Endodermal cell (in vitro differentiated cells): ENCODE measurements at regions not wholly inside any gene's neighbourhood (a gene's known extent, or its start where the extent isn't known, plus 50 kb on each side); places are given as distances from the start of the nearest gene placed in this dataset.

ENCODE experiments used
- DNase-seq: peaks from one replicate; pipeline ENCODE4 v3.0.0-alpha.2; 2017
- H3K27ac ChIP-seq: 2 replicates; pipeline ENCODE4 v1.5.1; 2013; ENCODE audit warnings: mild to moderate bottlenecking, low read depth, low read length, moderate library complexity
- H3K27me3 ChIP-seq: 2 replicates; pipeline ENCODE4 v1.6.1; 2013; ENCODE audit warnings: mild to moderate bottlenecking, low read length, moderate library complexity; ENCODE audit not compliant: insufficient read depth, control insufficient read depth, poor library complexity, severe bottlenecking
- H3K36me3 ChIP-seq: 2 replicates; pipeline ENCODE4 v1.7.0; 2013; ENCODE audit warnings: mild to moderate bottlenecking, low read length, moderate library complexity; ENCODE audit not compliant: control insufficient read depth, insufficient read depth
- H3K4me1 ChIP-seq: one replicate; pipeline ENCODE4 v1.7.0; 2013; ENCODE audit warnings: low read length; ENCODE audit not compliant: control insufficient read depth, insufficient read depth
- H3K4me3 ChIP-seq: 2 replicates; pipeline ENCODE4 v1.5.1; 2013; ENCODE audit warnings: mild to moderate bottlenecking, low read length, moderate library complexity
- H3K9ac ChIP-seq: 2 replicates; pipeline ENCODE4 v1.6.1; 2013; ENCODE audit warnings: mild to moderate bottlenecking, low read length, moderate library complexity; ENCODE audit not compliant: poor library complexity, severe bottlenecking; ENCODE audit errors: extremely low read depth
- H3K9me3 ChIP-seq: 2 replicates; pipeline ENCODE4 v1.6.1; 2013; ENCODE audit warnings: mild to moderate bottlenecking, low read length, moderate library complexity; ENCODE audit not compliant: control insufficient read depth
- H3K27ac Mint-ChIP-seq: 2 replicates; pipeline ENCODE4 v1.8.0; 2020; ENCODE audit warnings: mixed read lengths
- H3K27me3 Mint-ChIP-seq: 2 replicates; pipeline ENCODE4 v1.8.0; 2021; ENCODE audit warnings: mild to moderate bottlenecking, mixed read lengths; ENCODE audit not compliant: insufficient read depth
- H3K36me3 Mint-ChIP-seq: 2 replicates; pipeline ENCODE4 v1.8.0; 2020; ENCODE audit warnings: low read depth, mixed read lengths
- H3K4me1 Mint-ChIP-seq: 2 replicates; pipeline ENCODE4 v1.8.0; 2020; ENCODE audit warnings: mixed read lengths
- H3K4me3 Mint-ChIP-seq: 2 replicates; pipeline ENCODE4 v1.8.0; 2020; ENCODE audit warnings: mild to moderate bottlenecking, moderate library complexity, mixed read lengths
- H3K9me3 Mint-ChIP-seq: 2 replicates; pipeline ENCODE4 v1.8.0; 2020; ENCODE audit warnings: mild to moderate bottlenecking, mixed read lengths
- CTCF ChIP-seq: fragments of 200-600 bp; sonication (generic); conservative IDR thresholded peaks from 2 replicates; pipeline ENCODE4 v1.5.0; 2021; ENCODE audit warnings: antibody characterized with exemption, mild to moderate bottlenecking
- WGBS, 2 experiments: methylation state at CpG; one replicate each; pipeline versions ENCODE4 v1.1.5 to v1.1.7; 2013; ENCODE audit warnings: missing lambda C conversion rate in 2 of 2, mixed read lengths in 1 of 2; ENCODE audit not compliant: insufficient coverage in 1 of 2, insufficient read length in 1 of 2; 5-methylcytosine and 5-hydroxymethylcytosine counted together

GRCh38 chr17:70343114-70343513 is 173.8 kb downstream of the KCNJ2 start:
- Histone ChIP-seq H3K36me3 (no peaks in the 10 kb centered on the region), H3K4me1 (no peaks in the 10 kb centered on the region), H3K9ac (no peak overlapping the region), H3K4me3 (no peak overlapping the region), H3K27me3 (no peaks in the 10 kb centered on the region), H3K27ac (no peak overlapping the region), H3K9me3 (no peaks in the 10 kb centered on the region)
- 90 to 100% methylated on average over 1 to 5 of the region's 5 CpGs for WGBS, 2 experiments
- no peak for DNase-seq
- Mint-ChIP-seq H3K27ac (no peak overlapping the region), H3K4me3 (no peak overlapping the region), H3K36me3 (no peaks in the 10 kb centered on the region), H3K9me3 (no peaks in the 10 kb centered on the region), H3K27me3 (no peaks in the 10 kb centered on the region), H3K4me1 (peaks cover 1% of the 10 kb centered on the region)
- no peak for TF ChIP-seq CTCF

GRCh38 chr17:70344386-70345060 is 175.2 kb downstream of the KCNJ2 start:
- Mint-ChIP-seq H3K4me1 (peaks cover 1% of the 10 kb centered on the region), H3K27ac (no peak overlapping the region), H3K27me3 (no peaks in the 10 kb centered on the region), H3K4me3 (no peak overlapping the region), H3K9me3 (no peaks in the 10 kb centered on the region), H3K36me3 (no peaks in the 10 kb centered on the region)
- DNase-seq: no peak
- Histone ChIP-seq H3K27me3 (no peaks in the 10 kb centered on the region), H3K9ac (no peak overlapping the region), H3K4me1 (no peaks in the 10 kb centered on the region), H3K27ac (no peak overlapping the region), H3K4me3 (no peak overlapping the region), H3K9me3 (no peaks in the 10 kb centered on the region), H3K36me3 (no peaks in the 10 kb centered on the region)
- 90 to 91% methylated on average over 5 to 6 of the region's 6 CpGs for WGBS, 2 experiments
- TF ChIP-seq CTCF: no peak

GRCh38 chr17:70345061-70345460 is 175.7 kb downstream of the KCNJ2 start:
- H3K27me3 ChIP-seq: no peaks in the 10 kb centered on the region
- TF ChIP-seq CTCF: no peak
- peaks cover 1% of the 10 kb centered on the region for H3K4me1 Mint-ChIP-seq
- H3K4me3 ChIP-seq: no peak overlapping the region
- WGBS, 2 experiments: 83% methylated on average over 2 of the region's 2 CpGs; no CpG with 5 or more reads in 1 of the 2 experiments
- no peak overlapping the region for H3K4me3 Mint-ChIP-seq
- no peak overlapping the region for H3K9ac ChIP-seq
- DNase-seq: no peak
- H3K27ac Mint-ChIP-seq: no peak overlapping the region
- H3K9me3 Mint-ChIP-seq: no peaks in the 10 kb centered on the region
- no peaks in the 10 kb centered on the region for H3K27me3 Mint-ChIP-seq
- no peaks in the 10 kb centered on the region for H3K4me1 ChIP-seq
- H3K9me3 ChIP-seq: no peaks in the 10 kb centered on the region
- no peak overlapping the region for H3K27ac ChIP-seq
- H3K36me3 ChIP-seq: no peaks in the 10 kb centered on the region
- H3K36me3 Mint-ChIP-seq: no peaks in the 10 kb centered on the region
